SHP77 treated with DMSO at 0.1 percent for 48 hours (cell line): ENCODE measurements at regions not wholly inside any gene's neighbourhood (a gene's known extent, or its start where the extent isn't known, plus 50 kb on each side); places are given as distances from the start of the nearest gene placed in this dataset.

Experiments used
- DNase-seq: peaks from one replicate; lab custom pipeline; 2025; lab: John Stamatoyannopoulos, UW

GRCh38 chr5:2029206-2029605 lies 146.5 kb upstream of the IRX4 start:
- DNase-seq, result no peak

GRCh38 chr5:2027790-2028189 lies 145.1 kb upstream of the IRX4 start:
- no peak for DNase-seq

- DNase-seq, result no peak
Measured at GRCh38 chr5:2024986-2025721, 142.4 kb upstream of the IRX4 start.

GRCh38 chr5:2023196-2023595 lies 140.5 kb upstream of the IRX4 start:
- DNase-seq, result no peak

GRCh38 chr5:2022436-2022835 lies 139.7 kb upstream of the IRX4 start:
- no peak for DNase-seq

- DNase-seq, result no peak
Measured at GRCh38 chr5:2021484-2022176, 138.9 kb upstream of the IRX4 start.

- DNase-seq, result no peak
Measured at GRCh38 chr5:2020730-2021129, 138.0 kb upstream of the IRX4 start.

- no peak for DNase-seq
Measured at GRCh38 chr5:2019716-2020115, 137.0 kb upstream of the IRX4 start.

- no peak for DNase-seq
Measured at GRCh38 chr5:2018390-2018724, 135.6 kb upstream of the IRX4 start.

- DNase-seq, result no peak
Measured at GRCh38 chr5:2017540-2018389, 135.0 kb upstream of the IRX4 start.

- no peak for DNase-seq
Measured at GRCh38 chr5:2015961-2016360, 133.2 kb upstream of the IRX4 start.

- no peak for DNase-seq
Measured at GRCh38 chr5:2015124-2015848, 132.6 kb upstream of the IRX4 start.

- DNase-seq, result no peak
Measured at GRCh38 chr5:2014058-2014610, 131.4 kb upstream of the IRX4 start.

GRCh38 chr5:2013301-2014057 lies 130.8 kb upstream of the IRX4 start:
- DNase-seq, result no peak

- DNase-seq, result no peak
Measured at GRCh38 chr5:2012885-2013284, 130.2 kb upstream of the IRX4 start.

GRCh38 chr5:2011481-2012411 lies 129.0 kb upstream of the IRX4 start:
- DNase-seq, result no peak

- DNase-seq, result no peak
Measured at GRCh38 chr5:2010940-2011339, 128.2 kb upstream of the IRX4 start.

GRCh38 chr5:2009986-2010914 lies 127.5 kb upstream of the IRX4 start:
- no peak for DNase-seq
